T47D (cell line): ENCODE measurements at regions not wholly inside any gene's neighbourhood (a gene's known extent, or its start where the extent isn't known, plus 50 kb on each side); places are given as distances from the start of the nearest gene placed in this dataset.

ENCODE experiments used
- DNase-seq, 2 experiments: peaks; one replicate each; pipeline versions ENCODE4 v3.0.0 to v3.0.0-alpha.2; 2011 to 2012; ENCODE audit warnings: low read depth in 1 of 2, low spot score in 1 of 2
- JUND ChIP-seq: IDR thresholded peaks from 2 replicates; pipeline ENCODE4 v1.6.1; 2012; ENCODE audit warnings: low read depth
- in situ Hi-C: cut with HindIII; loops from 2 replicates; pipeline ENCODE4 v1.10.0; 2016; ENCODE audit warnings: low sequenced_read_pairs, low pct_unique_long_range_greater_than_20kb

- TF ChIP-seq JUND: no peak
- no peak for DNase-seq
- in situ Hi-C loops: no loop called here
Measured at GRCh38 chr12:65594409-65594808, 229.9 kb upstream of the HMGA2 start.

- no peak for TF ChIP-seq JUND
- no peak for DNase-seq
- in situ Hi-C loops: no loop called here
Measured at GRCh38 chr12:65595016-65595560, 229.2 kb upstream of the HMGA2 start.

- in situ Hi-C loops: no loop called here
- no peak for DNase-seq
- TF ChIP-seq JUND: no peak
Measured at GRCh38 chr12:65596514-65597091, 227.7 kb upstream of the HMGA2 start.

- TF ChIP-seq JUND: no peak
- DNase-seq: no peak
- in situ Hi-C loops: no loop called here
Measured at GRCh38 chr12:65597527-65597926, 226.8 kb upstream of the HMGA2 start.

- no peak for TF ChIP-seq JUND
- no peak for DNase-seq
- in situ Hi-C loops: no loop called here
Measured at GRCh38 chr12:65598688-65599087, 225.6 kb upstream of the HMGA2 start.

GRCh38 chr12:65602253-65602609, 222.1 kb upstream of the HMGA2 start:
- no peak for DNase-seq
- no peak for TF ChIP-seq JUND
- in situ Hi-C loops: no loop called here

GRCh38 chr12:65602610-65603295, 221.5 kb upstream of the HMGA2 start:
- peak; percentile 59 to 85 for DNase-seq
- TF ChIP-seq JUND: no peak
- in situ Hi-C loops: no loop called here

- TF ChIP-seq JUND: no peak
- in situ Hi-C loops: no loop called here
- DNase-seq: peak in 1 of 2 experiments; percentile 46
Measured at GRCh38 chr12:65603438-65604351, 220.6 kb upstream of the HMGA2 start.

GRCh38 chr12:65605019-65605418, 219.3 kb upstream of the HMGA2 start:
- TF ChIP-seq JUND: no peak
- in situ Hi-C loops: no loop called here
- no peak for DNase-seq

GRCh38 chr12:65606008-65606766, 218.1 kb upstream of the HMGA2 start:
- no peak for TF ChIP-seq JUND
- DNase-seq: no peak
- in situ Hi-C loops: no loop called here

- TF ChIP-seq JUND: no peak
- in situ Hi-C loops: no loop called here
- DNase-seq: peak; percentile 16 to 69
Measured at GRCh38 chr12:65607401-65607841, 216.9 kb upstream of the HMGA2 start.

GRCh38 chr12:65608319-65608916, 215.9 kb upstream of the HMGA2 start:
- no peak for TF ChIP-seq JUND
- DNase-seq: no peak
- in situ Hi-C loops: no loop called here
